HEK293 (cell line): ENCODE measurements at regions not wholly inside any gene's neighbourhood (a gene's known extent, or its start where the extent isn't known, plus 50 kb on each side); places are given as distances from the start of the nearest gene placed in this dataset.

ENCODE experiments used
- CTCF ChIA-PET: fragments of 350-600 bp; formaldehyde crosslinking; extraction: SDS; loops from one replicate; lab custom pipeline; 2021; ENCODE audit warnings: antibody characterized with exemption; lab: Yijun Ruan, JAX
- POLR2A ChIA-PET: fragments of 300-600 bp; formaldehyde crosslinking; extraction: SDS; loops from one replicate; lab custom pipeline; 2020; ENCODE audit warnings: antibody characterized with exemption, inconsistent platforms; lab: Yijun Ruan, JAX
- H3K27ac ChIP-seq: fragments of 200-500 bp; sonication (Bioruptor generic); 2 replicates; pipeline ENCODE4 v1.5.1; 2014; ENCODE audit warnings: low read depth, low read length, control low read depth, inconsistent platforms; ENCODE audit errors: extremely low read depth
- H3K36me3 ChIP-seq, 2 experiments: fragments of 200-500 bp in 1 of 2; sonication (Bioruptor generic) in 1 of 2; 1 replicate in 1 of 2; 2 replicates in 1 of 2; pipeline ENCODE4 v1.5.1; 2014 to 2017; ENCODE audit warnings: inconsistent platforms in 2 of 2, low read length in 2 of 2; ENCODE audit not compliant: control insufficient read depth in 2 of 2, insufficient read depth in 1 of 2
- H3K4me1 ChIP-seq: fragments of 200-500 bp; sonication (Bioruptor generic); 2 replicates; pipeline ENCODE4 v1.5.1; 2014; ENCODE audit warnings: mild to moderate bottlenecking, low read length, inconsistent platforms; ENCODE audit not compliant: control insufficient read depth, insufficient read depth
- H3K4me3 ChIP-seq: 2 replicates; pipeline ENCODE4 v1.5.1; 2011; ENCODE audit warnings: low read depth, mild to moderate bottlenecking, control low read depth, low read length, moderate library complexity
- H3K9me3 ChIP-seq: fragments of 200-500 bp; sonication (Bioruptor generic); 2 replicates; pipeline ENCODE4 v1.5.1; 2014; ENCODE audit warnings: low read depth, low read length, inconsistent platforms; ENCODE audit not compliant: control insufficient read depth, insufficient read depth
- HOXA7 ChIP-seq: sonication (generic); formaldehyde crosslinking; IDR thresholded peaks from 2 replicates; pipeline ENCODE4 v1.8.1; 2022; ENCODE audit warnings: missing genetic modification reagents, borderline replicate concordance
- INSM2 ChIP-seq: fragments of 450-650 bp; formaldehyde crosslinking; IDR thresholded peaks from 2 replicates; pipeline ENCODE4 v1.5.1; 2016; ENCODE audit warnings: missing biosample characterization, missing genetic modification characterization
- SALL2 ChIP-seq: fragments of 450-650 bp; formaldehyde crosslinking; IDR thresholded peaks from 2 replicates; pipeline ENCODE4 v1.5.0; 2017; ENCODE audit warnings: missing biosample characterization, mild to moderate bottlenecking, missing genetic modification characterization, borderline replicate concordance
- ZBTB20 ChIP-seq: fragments of 450-650 bp; formaldehyde crosslinking; IDR thresholded peaks from 2 replicates; pipeline ENCODE4 v1.5.1; 2016; ENCODE audit warnings: missing biosample characterization, missing genetic modification characterization
- ZFP37 ChIP-seq: fragments of 450-650 bp; formaldehyde crosslinking; IDR thresholded peaks from 2 replicates; pipeline ENCODE4 v1.5.1; 2016; ENCODE audit warnings: missing biosample characterization, missing genetic modification characterization
- ZNF132 ChIP-seq: fragments of 450-650 bp; formaldehyde crosslinking; IDR thresholded peaks from 2 replicates; pipeline ENCODE4 v1.5.1; 2017; ENCODE audit warnings: missing biosample characterization, missing genetic modification characterization, borderline replicate concordance
- ZNF138 ChIP-seq: fragments of 450-650 bp; formaldehyde crosslinking; IDR thresholded peaks from 2 replicates; pipeline ENCODE4 v1.5.1; 2016; ENCODE audit warnings: missing biosample characterization, missing genetic modification characterization, borderline replicate concordance
- ZNF2 ChIP-seq: fragments of 450-650 bp; formaldehyde crosslinking; IDR thresholded peaks from 2 replicates; pipeline ENCODE4 v1.5.1; 2016; ENCODE audit warnings: missing biosample characterization, missing genetic modification characterization
- ZNF221 ChIP-seq: fragments of 450-650 bp; formaldehyde crosslinking; IDR thresholded peaks from 2 replicates; pipeline ENCODE4 v1.5.1; 2017; ENCODE audit warnings: missing biosample characterization, missing genetic modification characterization, borderline replicate concordance
- ZNF266 ChIP-seq: fragments of 450-650 bp; formaldehyde crosslinking; IDR thresholded peaks from 2 replicates; pipeline ENCODE4 v1.5.1; 2016; ENCODE audit warnings: missing biosample characterization, missing genetic modification characterization, low read depth
- ZNF341 ChIP-seq: fragments of 450-650 bp; formaldehyde crosslinking; IDR thresholded peaks from 2 replicates; pipeline ENCODE4; 2016; ENCODE audit warnings: low read depth, missing biosample characterization, missing genetic modification characterization
- ZNF350 ChIP-seq: fragments of 450-650 bp; formaldehyde crosslinking; IDR thresholded peaks from 2 replicates; pipeline ENCODE4 v1.5.0; 2017; ENCODE audit warnings: missing biosample characterization, mild to moderate bottlenecking, missing genetic modification characterization
- ZNF658 ChIP-seq: fragments of 450-650 bp; formaldehyde crosslinking; IDR thresholded peaks from 2 replicates; pipeline ENCODE4; 2016; ENCODE audit warnings: missing biosample characterization, missing genetic modification characterization
- ZNF76 ChIP-seq: fragments of 450-650 bp; formaldehyde crosslinking; IDR thresholded peaks from 2 replicates; pipeline ENCODE4; 2016; ENCODE audit warnings: low read depth, missing biosample characterization, missing genetic modification characterization, borderline replicate concordance
- ZNF843 ChIP-seq: fragments of 450-650 bp; formaldehyde crosslinking; IDR thresholded peaks from 2 replicates; pipeline ENCODE4 v1.5.1; 2016; ENCODE audit warnings: missing biosample characterization, missing genetic modification characterization
- ZSCAN4 ChIP-seq: fragments of 450-650 bp; formaldehyde crosslinking; IDR thresholded peaks from 2 replicates; pipeline ENCODE4 v1.5.1; 2017; ENCODE audit warnings: missing biosample characterization, missing genetic modification characterization
- TF ChIP-seq, protein P1 (sequence below): fragments of 450-650 bp; IDR thresholded peaks from 2 replicates; pipeline ENCODE4 v1.5.1; 2018; ENCODE audit warnings: missing biosample characterization, missing genetic modification characterization
- TF ChIP-seq, protein P2 (sequence below): fragments of 450-650 bp; formaldehyde crosslinking; IDR thresholded peaks from 2 replicates; pipeline ENCODE4 v1.5.1; 2016; ENCODE audit warnings: missing biosample characterization, missing genetic modification characterization
- TF ChIP-seq, protein P3 (sequence below): fragments of 450-650 bp; formaldehyde crosslinking; IDR thresholded peaks from 2 replicates; pipeline ENCODE4 v1.5.1; 2016; ENCODE audit warnings: missing biosample characterization, missing genetic modification characterization
- TF ChIP-seq, protein P4 (sequence below): fragments of 450-650 bp; formaldehyde crosslinking; IDR thresholded peaks from 2 replicates; pipeline ENCODE4 v1.5.1; 2017; ENCODE audit warnings: missing biosample characterization, missing genetic modification characterization
- TF ChIP-seq, protein P5 (sequence below): fragments of 450-650 bp; formaldehyde crosslinking; IDR thresholded peaks from 2 replicates; pipeline ENCODE4 v1.5.1; 2016; ENCODE audit warnings: missing biosample characterization, missing genetic modification characterization

DNA sequence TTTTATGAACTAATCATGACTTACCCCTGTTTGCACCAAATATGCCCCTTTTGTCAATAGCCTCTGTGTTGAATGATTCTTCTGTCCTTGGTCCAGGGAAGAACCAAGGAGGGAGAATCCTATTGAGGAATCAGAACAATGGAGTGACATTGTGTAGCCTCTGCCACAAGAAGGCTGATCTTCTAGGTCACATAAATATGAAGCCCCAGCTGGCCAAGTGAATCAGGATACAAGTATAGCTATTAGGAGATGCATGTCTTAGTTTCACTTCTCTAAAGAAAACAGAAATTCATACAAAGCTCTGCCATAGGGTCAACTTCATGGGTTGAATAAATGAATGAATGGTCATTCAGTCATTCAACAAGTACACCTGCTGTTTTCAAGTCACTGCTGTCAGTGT, 118.2 kb upstream of the BLID start:
- no peak overlapping the region for H3K27ac ChIP-seq

GRCh38 chr11:122232985-122233384, 117.0 kb upstream of the BLID start:
- no peak overlapping the region for H3K4me3 ChIP-seq
- no peaks in the 10 kb centered on the region for H3K9me3 ChIP-seq
- no peak overlapping the region for H3K27ac ChIP-seq
- H3K4me1 ChIP-seq = no peaks in the 10 kb centered on the region
- ChIA-PET POLR2A (no interaction called here), CTCF (no interaction called here)
- no peaks in the 10 kb centered on the region for H3K36me3 ChIP-seq
- TF ChIP-seq ZNF341 (tag by site-specific recombination) (no peak), ZBTB20 (tag by site-specific recombination) (no peak), ZNF132 (no peak), ZNF138 (tag by site-specific recombination) (no peak), ZSCAN4 (tag by site-specific recombination) (no peak), ZNF266 (tag by site-specific recombination) (no peak), ZNF2 (tag by site-specific recombination) (no peak), SALL2 (tag by site-specific recombination) (no peak), HOXA7 (CRISPR knock-in tag) (no peak), ZNF843 (no peak), ZNF221 (tag by site-specific recombination) (no peak), ZNF76 (tag by site-specific recombination) (no peak), INSM2 (tag by site-specific recombination) (no peak), ZFP37 (tag by site-specific recombination) (no peak)
- TF ChIP-seq, protein P1, sequence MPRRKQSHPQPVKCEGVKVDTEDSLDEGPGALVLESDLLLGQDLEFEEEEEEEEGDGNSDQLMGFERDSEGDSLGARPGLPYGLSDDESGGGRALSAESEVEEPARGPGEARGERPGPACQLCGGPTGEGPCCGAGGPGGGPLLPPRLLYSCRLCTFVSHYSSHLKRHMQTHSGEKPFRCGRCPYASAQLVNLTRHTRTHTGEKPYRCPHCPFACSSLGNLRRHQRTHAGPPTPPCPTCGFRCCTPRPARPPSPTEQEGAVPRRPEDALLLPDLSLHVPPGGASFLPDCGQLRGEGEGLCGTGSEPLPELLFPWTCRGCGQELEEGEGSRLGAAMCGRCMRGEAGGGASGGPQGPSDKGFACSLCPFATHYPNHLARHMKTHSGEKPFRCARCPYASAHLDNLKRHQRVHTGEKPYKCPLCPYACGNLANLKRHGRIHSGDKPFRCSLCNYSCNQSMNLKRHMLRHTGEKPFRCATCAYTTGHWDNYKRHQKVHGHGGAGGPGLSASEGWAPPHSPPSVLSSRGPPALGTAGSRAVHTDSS (tag by site-specific recombination) = no peak
- TF ChIP-seq, protein P2, sequence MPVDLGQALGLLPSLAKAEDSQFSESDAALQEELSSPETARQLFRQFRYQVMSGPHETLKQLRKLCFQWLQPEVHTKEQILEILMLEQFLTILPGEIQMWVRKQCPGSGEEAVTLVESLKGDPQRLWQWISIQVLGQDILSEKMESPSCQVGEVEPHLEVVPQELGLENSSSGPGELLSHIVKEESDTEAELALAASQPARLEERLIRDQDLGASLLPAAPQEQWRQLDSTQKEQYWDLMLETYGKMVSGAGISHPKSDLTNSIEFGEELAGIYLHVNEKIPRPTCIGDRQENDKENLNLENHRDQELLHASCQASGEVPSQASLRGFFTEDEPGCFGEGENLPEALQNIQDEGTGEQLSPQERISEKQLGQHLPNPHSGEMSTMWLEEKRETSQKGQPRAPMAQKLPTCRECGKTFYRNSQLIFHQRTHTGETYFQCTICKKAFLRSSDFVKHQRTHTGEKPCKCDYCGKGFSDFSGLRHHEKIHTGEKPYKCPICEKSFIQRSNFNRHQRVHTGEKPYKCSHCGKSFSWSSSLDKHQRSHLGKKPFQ (tag by site-specific recombination) = no peak

More for the DNA sequence above, 118.2 kb upstream of the BLID start:
- TF ChIP-seq, protein P3, sequence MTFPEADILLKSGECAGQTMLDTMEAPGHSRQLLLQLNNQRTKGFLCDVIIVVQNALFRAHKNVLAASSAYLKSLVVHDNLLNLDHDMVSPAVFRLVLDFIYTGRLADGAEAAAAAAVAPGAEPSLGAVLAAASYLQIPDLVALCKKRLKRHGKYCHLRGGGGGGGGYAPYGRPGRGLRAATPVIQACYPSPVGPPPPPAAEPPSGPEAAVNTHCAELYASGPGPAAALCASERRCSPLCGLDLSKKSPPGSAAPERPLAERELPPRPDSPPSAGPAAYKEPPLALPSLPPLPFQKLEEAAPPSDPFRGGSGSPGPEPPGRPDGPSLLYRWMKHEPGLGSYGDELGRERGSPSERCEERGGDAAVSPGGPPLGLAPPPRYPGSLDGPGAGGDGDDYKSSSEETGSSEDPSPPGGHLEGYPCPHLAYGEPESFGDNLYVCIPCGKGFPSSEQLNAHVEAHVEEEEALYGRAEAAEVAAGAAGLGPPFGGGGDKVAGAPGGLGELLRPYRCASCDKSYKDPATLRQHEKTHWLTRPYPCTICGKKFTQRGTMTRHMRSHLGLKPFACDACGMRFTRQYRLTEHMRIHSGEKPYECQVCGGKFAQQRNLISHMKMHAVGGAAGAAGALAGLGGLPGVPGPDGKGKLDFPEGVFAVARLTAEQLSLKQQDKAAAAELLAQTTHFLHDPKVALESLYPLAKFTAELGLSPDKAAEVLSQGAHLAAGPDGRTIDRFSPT (tag by site-specific recombination) = no peak
- TF ChIP-seq, protein P4, sequence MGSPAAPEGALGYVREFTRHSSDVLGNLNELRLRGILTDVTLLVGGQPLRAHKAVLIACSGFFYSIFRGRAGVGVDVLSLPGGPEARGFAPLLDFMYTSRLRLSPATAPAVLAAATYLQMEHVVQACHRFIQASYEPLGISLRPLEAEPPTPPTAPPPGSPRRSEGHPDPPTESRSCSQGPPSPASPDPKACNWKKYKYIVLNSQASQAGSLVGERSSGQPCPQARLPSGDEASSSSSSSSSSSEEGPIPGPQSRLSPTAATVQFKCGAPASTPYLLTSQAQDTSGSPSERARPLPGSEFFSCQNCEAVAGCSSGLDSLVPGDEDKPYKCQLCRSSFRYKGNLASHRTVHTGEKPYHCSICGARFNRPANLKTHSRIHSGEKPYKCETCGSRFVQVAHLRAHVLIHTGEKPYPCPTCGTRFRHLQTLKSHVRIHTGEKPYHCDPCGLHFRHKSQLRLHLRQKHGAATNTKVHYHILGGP (tag by site-specific recombination) = no peak
- TF ChIP-seq ZNF350 = no peak
- TF ChIP-seq, protein P5, sequence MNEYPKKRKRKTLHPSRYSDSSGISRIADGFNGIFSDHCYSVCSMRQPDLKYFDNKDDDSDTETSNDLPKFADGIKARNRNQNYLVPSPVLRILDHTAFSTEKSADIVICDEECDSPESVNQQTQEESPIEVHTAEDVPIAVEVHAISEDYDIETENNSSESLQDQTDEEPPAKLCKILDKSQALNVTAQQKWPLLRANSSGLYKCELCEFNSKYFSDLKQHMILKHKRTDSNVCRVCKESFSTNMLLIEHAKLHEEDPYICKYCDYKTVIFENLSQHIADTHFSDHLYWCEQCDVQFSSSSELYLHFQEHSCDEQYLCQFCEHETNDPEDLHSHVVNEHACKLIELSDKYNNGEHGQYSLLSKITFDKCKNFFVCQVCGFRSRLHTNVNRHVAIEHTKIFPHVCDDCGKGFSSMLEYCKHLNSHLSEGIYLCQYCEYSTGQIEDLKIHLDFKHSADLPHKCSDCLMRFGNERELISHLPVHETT (tag by site-specific recombination) = no peak
- no peak for TF ChIP-seq ZNF658
- ChIA-PET POLR2A (no interaction called here), CTCF (interaction anchor here (1.3 kb wide), 1 partner anchor 18 kb away, joined by 3 read pairs; no protein-coding TSS in a partner anchor)
- Histone ChIP-seq H3K4me1 (no peaks in the 10 kb centered on the region), H3K36me3 (no peaks in the 10 kb centered on the region), H3K4me3 (no peak overlapping the region), H3K9me3 (no peaks in the 10 kb centered on the region)
